Retinal pigment epithelial cell (primary cell): ENCODE measurements at regions not wholly inside any gene's neighbourhood (a gene's known extent, or its start where the extent isn't known, plus 50 kb on each side); places are given as distances from the start of the nearest gene placed in this dataset.

Source experiments
- DNase-seq: peaks from one replicate; pipeline ENCODE4 v3.0.0-alpha.2; 2010; ENCODE audit warnings: low read depth
- H3K4me3 ChIP-seq: 2 replicates; pipeline ENCODE4 v1.5.1; 2011; ENCODE audit warnings: mild to moderate bottlenecking, low read length, control low read depth, moderate library complexity
- TF ChIP-seq, protein P1 (sequence below): conservative IDR thresholded peaks from 2 replicates; pipeline ENCODE4 v1.5.1; 2011; ENCODE audit warnings: low read depth, low read length, control low read depth, inconsistent platforms

- no peak for DNase-seq
- TF ChIP-seq, protein P1, sequence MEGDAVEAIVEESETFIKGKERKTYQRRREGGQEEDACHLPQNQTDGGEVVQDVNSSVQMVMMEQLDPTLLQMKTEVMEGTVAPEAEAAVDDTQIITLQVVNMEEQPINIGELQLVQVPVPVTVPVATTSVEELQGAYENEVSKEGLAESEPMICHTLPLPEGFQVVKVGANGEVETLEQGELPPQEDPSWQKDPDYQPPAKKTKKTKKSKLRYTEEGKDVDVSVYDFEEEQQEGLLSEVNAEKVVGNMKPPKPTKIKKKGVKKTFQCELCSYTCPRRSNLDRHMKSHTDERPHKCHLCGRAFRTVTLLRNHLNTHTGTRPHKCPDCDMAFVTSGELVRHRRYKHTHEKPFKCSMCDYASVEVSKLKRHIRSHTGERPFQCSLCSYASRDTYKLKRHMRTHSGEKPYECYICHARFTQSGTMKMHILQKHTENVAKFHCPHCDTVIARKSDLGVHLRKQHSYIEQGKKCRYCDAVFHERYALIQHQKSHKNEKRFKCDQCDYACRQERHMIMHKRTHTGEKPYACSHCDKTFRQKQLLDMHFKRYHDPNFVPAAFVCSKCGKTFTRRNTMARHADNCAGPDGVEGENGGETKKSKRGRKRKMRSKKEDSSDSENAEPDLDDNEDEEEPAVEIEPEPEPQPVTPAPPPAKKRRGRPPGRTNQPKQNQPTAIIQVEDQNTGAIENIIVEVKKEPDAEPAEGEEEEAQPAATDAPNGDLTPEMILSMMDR: no peak
- H3K4me3 ChIP-seq: no peak overlapping the region
Observed at GRCh38 chr12:105980533-105980932, 158.2 kb downstream of the NUAK1 start.

- no peak overlapping the region for H3K4me3 ChIP-seq
- TF ChIP-seq, protein P1: no peak
- DNase-seq: no peak
Observed at GRCh38 chr12:105982022-105982421, 156.7 kb downstream of the NUAK1 start.

DNA sequence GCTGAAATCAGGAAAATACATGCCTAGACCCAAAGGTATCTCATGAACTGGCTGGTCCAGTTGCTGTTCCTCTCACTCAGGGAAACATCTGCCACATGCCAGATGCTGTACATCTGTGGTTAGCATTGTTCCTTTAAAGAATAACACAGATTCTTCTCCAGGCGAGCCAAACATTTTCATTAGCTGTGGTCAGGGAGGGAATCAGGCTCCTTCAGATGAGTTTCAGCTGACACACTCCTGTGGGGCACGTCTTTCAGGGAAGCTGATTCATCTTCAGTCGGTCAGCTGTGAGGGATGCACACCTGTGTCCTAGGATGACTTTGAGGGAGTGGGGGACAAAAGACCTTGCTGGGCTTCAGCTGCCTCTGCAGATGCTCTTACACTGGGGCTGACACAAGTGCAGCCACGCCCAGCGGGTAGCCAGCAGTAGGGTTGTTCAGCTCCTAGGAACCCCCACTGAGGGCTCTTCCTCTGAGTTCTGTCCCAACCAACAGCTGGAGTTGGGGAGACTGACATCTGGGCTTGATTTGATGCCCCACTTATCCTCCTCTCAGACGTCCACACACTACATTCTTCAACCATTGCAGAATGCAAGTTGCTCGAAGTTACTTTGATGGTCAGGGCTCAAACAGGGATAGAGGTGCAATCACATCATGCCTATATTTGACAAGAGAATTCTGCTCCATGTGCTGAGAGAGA is 155.0 kb downstream of the NUAK1 start:
- no peak for DNase-seq

GRCh38 chr12:105985383-105985782 is 153.4 kb downstream of the NUAK1 start:
- no peak for DNase-seq
- H3K4me3 ChIP-seq: no peak overlapping the region

More for the DNA sequence above, 155.0 kb downstream of the NUAK1 start:
- TF ChIP-seq, protein P1: no peak
- H3K4me3 ChIP-seq: no peak overlapping the region

GRCh38 chr12:105986779-105987684 is 151.7 kb downstream of the NUAK1 start:
- DNase-seq: no peak
- TF ChIP-seq, protein P1: no peak
- no peak overlapping the region for H3K4me3 ChIP-seq

More at GRCh38 chr12:105985383-105985782, 153.4 kb downstream of the NUAK1 start:
- TF ChIP-seq, protein P1: no peak

DNA sequence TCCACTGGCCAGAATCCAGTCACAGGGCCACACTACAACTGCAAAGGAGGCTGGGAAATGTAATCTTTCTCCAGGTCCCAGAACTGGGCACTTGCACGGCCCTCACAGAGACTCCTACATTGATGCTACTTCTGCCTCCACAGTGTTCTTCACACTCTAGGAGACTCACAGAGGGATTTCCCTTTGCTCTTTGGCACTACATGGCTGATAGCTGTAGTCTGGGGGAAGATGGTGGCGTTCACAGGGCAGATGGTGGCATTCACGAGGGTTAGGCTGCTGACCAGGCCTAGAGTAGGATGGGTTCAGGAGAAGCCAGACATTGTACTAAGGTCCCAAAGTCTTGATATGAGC is 151.1 kb downstream of the NUAK1 start:
- TF ChIP-seq, protein P1: no peak
- no peak for DNase-seq
- H3K4me3 ChIP-seq: no peak overlapping the region
